HG03280 (cell line): ENCODE measurements at regions not wholly inside any gene's neighbourhood (a gene's known extent, or its start where the extent isn't known, plus 50 kb on each side); places are given as distances from the start of the nearest gene placed in this dataset.
"Not testable (repeated sequence)": the region's sequence is repeated elsewhere in the genome, so short reads cannot be mapped to it uniquely, and the experiment has no call there.

ENCODE experiments used
- ATAC-seq: cut with Tn5 transposase; IDR thresholded peaks from one replicate; pipeline ENCODE4 v1.9.1; 2021; ENCODE audit warnings: mild to moderate bottlenecking, moderate library complexity; ENCODE audit not compliant: unreplicated experiment

DNA sequence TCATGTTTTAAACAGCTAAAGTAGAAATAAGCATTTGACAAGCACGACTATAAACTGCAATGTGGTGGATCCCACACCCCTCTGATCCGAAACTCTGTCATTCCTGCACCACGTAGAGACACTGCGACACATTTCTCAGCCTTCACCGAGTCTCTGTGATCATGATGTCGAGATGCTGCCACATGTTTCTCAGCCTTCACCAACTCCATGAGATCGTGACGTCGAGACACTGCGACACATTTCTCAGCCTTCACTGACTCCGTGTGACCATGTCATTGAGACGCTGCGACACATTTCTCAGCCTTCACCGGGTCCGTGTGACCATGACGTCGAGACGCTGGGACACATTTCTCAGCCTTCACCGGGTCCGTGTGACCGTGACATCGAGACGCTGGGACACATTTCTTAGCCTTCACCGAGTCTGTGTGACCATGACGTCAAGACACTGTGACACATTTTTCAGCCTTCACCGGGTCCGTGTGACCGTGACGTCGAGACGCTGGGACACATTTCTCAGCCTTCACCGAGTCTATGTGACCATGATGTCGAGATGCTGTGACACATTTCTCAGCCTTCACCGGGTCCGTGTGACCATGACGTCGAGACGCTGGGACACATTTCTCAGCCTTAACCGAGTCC, 143.0 kb downstream of the TTLL2 start:
- no peak for ATAC-seq

DNA sequence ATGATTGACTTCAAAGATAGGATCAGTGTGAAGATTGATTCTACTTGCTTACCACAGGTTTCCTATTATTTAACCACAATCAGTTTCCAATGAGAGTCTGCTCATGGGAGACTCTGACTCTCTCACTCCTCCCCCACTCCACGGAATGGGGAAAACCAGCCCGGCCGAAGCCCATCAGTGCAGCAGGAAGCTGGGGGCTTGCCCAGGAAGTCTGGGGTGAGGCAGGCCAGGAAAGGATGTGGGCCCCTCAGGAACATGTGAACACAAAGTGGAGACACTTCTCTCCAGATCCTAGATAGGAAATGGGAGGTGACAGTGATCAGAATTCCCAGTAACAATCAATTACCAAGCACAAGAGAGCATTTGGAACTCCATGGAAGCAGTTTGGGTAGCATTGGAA, 144.2 kb downstream of the TTLL2 start:
- no peak for ATAC-seq

DNA sequence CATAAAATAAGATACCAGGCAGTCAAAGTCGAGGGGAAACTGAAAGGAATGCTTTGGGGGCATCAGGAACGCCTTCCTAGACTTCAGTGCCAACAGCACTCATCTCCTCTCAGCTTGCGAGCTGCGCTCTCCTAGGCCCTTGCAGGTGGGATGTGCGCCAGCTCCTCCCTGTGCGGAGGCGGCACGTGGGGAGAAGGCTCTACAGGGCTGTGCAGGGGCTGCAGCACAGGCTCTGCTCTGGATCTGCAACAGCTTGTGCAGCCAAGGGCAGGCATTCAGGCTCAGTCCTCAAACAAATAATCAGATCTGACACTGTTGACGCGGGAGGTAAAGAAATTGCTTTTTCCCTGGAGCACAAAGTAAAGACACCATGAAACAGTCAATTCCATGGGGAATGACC, 144.8 kb downstream of the TTLL2 start:
- ATAC-seq, result no peak

DNA sequence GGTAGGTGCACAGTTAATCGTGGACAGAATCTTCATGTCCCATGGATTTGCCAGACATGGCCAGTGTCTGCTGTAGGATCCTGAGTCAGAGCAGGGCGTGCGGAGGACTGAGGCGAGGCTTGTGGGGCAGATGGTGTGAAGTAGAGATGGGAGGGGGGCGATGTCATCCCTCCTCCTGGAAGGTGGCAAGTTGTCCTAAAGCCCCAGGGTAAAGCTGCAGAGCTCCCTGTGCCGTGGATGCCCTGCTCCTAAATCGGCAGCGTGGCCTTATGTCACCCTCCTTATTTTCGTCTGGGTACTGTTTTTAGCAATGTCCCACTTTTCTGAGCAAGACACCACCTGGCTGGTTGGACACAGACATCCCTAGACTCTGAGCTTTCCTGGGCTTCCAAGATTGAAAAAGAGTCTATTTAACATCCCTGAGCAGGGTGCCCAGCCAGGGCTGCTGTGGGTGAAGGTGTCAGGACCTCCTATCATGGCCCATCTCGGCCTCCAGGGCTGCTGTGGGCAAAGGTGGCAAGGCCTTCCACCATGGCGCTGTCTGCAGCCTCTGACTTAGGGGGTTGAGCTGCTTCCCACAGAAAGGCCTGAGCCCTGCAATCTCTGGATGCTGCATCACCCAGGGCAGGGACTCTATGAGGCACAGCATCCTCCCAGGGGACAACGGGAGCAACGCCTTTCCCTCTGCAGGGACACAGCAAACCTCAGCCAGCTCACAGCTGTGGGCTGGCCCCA, 145.4 kb downstream of the TTLL2 start:
- no peak for ATAC-seq

- ATAC-seq, result no peak
Measured at GRCh38 chr6:167470836-167471547, 146.1 kb downstream of the TTLL2 start.

DNA sequence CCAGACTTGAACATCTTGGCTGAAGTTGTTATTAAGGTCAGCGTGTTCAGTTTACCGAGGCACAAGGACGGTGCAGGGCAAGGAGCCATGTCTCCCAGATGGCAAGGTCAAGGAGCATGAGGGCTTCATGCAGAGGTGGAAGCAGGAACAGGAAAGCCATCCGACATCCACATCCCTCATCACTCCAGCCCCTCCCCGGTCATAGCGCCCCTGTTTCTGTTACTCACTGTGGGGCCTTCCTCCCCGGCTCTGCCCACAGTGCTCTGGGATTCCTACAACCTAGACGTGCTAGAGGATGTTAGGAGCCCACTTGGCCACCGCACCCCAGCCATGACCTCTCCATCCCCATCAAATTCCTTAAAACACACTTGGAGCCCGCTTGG, 146.7 kb downstream of the TTLL2 start:
- no peak for ATAC-seq

- ATAC-seq, result no peak
Measured at GRCh38 chr6:167472148-167472547, 147.3 kb downstream of the TTLL2 start.

- ATAC-seq, result no peak
Measured at GRCh38 chr6:167472880-167473279, 148.0 kb downstream of the TTLL2 start.

DNA sequence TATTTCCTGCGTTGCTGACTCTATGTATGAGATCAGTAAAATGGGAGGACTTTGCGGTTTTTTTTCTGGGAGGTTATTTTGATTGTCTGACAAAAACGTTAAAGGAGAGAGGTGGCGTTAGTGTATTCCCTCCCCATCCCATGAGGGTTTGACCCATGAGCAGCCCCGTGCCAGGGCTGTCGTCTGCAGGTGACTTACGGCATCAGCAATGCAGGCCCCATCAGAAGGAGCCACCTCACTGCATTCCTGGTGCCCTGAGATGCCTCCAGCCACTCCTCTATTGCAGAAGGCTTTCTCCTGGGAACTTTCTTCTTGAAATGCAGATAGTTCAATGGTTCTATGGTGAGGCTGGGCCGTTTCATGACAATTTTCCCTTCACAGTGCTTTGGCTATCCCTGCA, 149.3 kb downstream of the TTLL2 start:
- no peak for ATAC-seq

GRCh38 chr6:167474725-167475124, 149.8 kb downstream of the TTLL2 start:
- no peak for ATAC-seq

GRCh38 chr6:167475947-167476346, 151.1 kb downstream of the TTLL2 start:
- ATAC-seq, result no peak

DNA sequence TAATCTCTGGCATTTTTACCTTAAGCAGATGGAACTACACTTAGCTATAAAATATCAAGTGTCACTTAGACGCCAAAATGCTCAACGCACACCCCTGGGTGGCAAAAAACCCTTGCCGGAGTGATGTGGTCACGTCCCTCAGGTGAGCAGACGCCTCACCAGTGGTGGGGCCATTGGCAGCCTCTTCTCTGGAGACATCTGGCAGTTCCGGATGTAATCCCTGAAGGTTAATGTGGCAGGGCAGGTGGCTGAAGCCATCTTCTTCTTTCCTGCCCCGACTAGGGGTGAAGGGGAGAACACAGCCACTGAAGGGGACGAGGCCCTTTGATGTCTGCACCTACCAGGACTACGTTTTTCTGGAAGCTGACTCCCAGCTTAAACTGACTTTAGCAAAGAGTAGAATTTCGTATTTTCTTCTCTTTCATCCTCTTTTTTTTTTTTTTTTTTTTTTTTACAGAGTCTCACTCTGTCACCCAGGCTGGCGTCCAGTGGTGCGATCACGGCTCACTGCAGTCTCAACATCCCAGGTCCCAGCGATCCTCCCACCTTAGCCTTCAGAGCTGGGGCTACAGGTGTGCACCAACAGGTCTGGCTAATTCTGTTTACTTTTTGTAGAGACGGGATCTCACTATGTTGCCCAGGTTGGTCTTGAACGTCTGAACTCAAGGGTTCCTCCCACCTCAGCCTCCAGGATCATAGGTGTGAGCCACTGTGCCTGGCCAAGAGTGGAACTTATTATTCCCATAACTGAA, 152.1 kb downstream of the TTLL2 start:
- no peak for ATAC-seq

DNA sequence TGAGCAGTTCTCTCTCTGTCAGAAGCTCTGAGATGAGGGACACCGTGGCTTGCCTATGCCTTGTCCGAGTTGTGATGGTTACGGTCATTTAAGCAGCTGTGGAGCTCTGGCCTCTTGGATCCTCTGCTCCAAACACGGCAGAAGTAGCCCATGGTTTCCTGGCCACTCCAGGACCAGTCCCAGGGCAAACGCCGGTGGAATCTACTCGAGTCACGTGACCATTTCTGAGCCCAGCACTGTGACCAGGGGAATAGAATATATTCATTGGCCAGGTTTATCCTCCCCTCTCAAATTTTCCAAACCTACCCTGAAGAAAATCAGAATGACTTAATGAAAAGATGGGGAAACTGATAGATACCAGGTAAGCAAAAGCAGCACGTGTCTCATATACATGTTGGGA, 152.8 kb downstream of the TTLL2 start:
- ATAC-seq, result no peak

DNA sequence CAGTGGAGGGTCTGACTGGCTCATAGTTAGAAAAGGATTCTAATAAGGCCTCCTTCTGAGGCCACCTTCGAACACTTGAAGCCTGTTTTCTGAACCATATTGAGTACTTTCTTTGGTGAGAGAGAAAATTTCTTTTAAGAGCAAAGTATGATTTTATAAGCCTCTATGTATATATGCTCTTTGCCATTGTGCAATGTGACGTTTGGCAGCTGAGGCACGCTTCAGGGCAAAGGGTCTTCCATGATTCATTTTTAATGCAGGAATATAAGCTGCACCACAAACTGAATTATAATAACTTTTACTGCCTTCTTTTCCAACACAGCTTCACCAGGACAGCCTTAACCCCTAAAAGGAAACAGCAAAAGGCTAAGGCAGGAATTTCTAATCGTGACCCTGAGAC, 154.4 kb downstream of the TTLL2 start:
- no peak for ATAC-seq

DNA sequence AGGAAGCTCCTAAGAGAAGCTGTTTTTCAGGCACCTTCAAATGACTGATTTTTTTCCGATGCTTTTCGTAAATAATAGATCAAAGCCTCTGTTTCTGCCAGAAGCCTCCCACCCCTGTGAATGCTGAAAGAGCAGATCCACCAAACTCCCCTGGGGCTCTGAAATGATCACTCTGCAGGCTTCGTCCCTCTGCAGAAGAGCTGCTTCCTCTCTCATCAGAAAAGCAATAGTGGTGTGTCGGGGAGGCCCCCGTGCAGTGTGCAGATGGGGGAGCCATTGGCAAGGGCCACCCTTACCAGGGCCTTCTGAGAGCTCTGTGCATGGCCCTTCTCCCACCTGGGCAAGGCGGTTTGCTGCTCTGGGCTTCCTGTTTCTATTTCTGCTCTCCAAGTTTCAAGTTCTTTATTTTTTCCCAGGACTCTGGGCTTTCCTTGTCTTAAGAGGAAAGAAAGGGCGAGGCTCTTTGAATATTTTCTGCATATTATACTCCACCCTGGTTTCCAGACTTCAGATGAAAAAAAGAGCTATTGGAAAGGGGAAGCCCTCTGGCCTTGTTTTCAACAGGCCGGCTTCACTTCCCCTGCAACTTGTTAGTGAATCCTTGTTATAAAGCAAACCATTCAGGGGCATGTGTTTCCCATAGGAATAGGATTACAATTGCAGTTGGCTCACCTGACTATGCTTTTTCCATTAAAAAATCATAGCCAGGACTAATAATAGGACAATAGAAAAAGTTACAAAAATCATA, 155.2 kb downstream of the TTLL2 start:
- ATAC-seq, result no peak

DNA sequence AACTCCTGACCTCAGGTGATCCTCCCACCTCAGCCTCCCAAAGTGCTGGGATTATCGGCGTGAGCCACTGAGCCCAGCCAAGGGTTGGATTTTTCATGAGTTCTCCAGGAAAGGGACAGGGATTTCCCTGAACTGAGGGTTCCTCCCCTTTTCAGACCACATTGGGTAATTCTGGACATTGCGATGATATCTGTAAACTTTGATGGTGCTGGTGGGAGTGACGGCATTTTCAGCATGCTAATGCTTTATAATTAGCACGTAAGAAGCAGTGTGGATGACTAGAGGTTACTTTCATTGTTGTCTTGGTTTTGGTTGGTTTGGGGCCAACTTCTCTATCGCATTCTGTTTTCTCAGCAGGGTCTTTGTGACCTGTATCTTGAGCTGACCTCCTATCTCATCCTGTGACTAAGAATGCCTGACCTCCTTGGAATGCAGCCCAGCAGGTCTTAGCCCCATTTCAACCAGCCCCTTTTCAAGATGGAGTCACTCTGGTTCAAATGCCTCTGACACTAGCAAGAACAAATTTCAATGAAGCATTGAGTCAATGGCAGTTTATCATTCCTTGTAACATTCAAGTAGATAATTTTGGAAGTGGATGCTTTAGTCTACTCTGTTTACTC, 156.5 kb downstream of the TTLL2 start:
- no peak for ATAC-seq

DNA sequence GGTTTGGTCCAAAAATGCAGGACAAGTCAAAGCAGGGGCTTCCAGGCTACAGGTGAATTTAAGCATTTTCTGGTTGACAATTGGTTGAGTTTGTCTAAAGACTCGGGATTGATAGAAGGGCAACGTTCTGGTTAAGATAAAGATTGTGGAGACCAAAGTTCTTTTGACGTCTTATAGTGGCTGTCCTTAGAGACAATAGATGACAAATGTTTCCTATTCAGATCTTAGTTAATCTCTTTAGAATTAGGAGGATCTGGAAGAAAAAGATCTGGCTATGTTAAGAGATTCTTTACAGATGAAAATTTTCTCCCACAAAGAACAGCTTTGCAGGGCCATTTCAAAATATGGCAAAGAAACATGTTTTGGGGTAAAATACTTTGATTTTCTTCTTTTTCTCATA, 157.9 kb downstream of the TTLL2 start:
- not testable (repeated sequence) for ATAC-seq

- no peak for ATAC-seq
Measured at GRCh38 chr6:167485186-167485978, 160.5 kb downstream of the TTLL2 start.
